Liver (tissue), 8 donors: ENCODE measurements at regions not wholly inside any gene's neighbourhood (a gene's known extent, or its start where the extent isn't known, plus 50 kb on each side); places are given as distances from the start of the nearest gene placed in this dataset.

Experiments
- DNase-seq: peaks from one replicate; pipeline ENCODE4 v3.0.0-alpha.2; 2017; ENCODE audit warnings: low spot score
- H3K27ac ChIP-seq, 2 donors: one replicate each; pipeline ENCODE4 v1.7.0; 2013; ENCODE audit warnings: inconsistent platforms in 2 of 2, low read length in 2 of 2, control low read depth in 1 of 2, low read depth in 1 of 2, mild to moderate bottlenecking in 1 of 2
- H3K27me3 ChIP-seq, 4 donors: one replicate each; pipeline versions ENCODE4 v1.6.1 to v1.7.0; 2013; ENCODE audit warnings: low read length in 3 of 4, inconsistent platforms in 1 of 4, mild to moderate bottlenecking in 1 of 4, moderate library complexity in 1 of 4; ENCODE audit not compliant: control insufficient read depth in 4 of 4, insufficient read depth in 4 of 4
- H3K36me3 ChIP-seq, 4 donors: one replicate each; pipeline versions ENCODE4 v1.6.1 to v1.7.0; 2013; ENCODE audit warnings: low read length in 3 of 4, mild to moderate bottlenecking in 3 of 4, low read depth in 1 of 4, moderate library complexity in 1 of 4; ENCODE audit not compliant: control insufficient read depth in 4 of 4, insufficient read depth in 3 of 4
- H3K4me1 ChIP-seq, 4 donors: one replicate each; pipeline versions ENCODE4 v1.6.1 to v1.7.0; 2013; ENCODE audit warnings: low read length in 3 of 4, mild to moderate bottlenecking in 3 of 4, moderate library complexity in 1 of 4; ENCODE audit not compliant: control insufficient read depth in 4 of 4, insufficient read depth in 4 of 4
- H3K4me3 ChIP-seq, 3 donors: one replicate each; pipeline versions ENCODE4 v1.6.1 to v1.7.0; 2013; ENCODE audit warnings: low read length in 3 of 3, control low read depth in 1 of 3, low read depth in 1 of 3, mild to moderate bottlenecking in 1 of 3
- H3K9ac ChIP-seq, 2 donors: one replicate each; pipeline ENCODE4 v1.7.0; 2013; ENCODE audit warnings: low read length in 2 of 2, mild to moderate bottlenecking in 2 of 2, moderate library complexity in 2 of 2, control low read depth in 1 of 2, low read depth in 1 of 2
- H3K9me3 ChIP-seq, 4 donors: one replicate each; pipeline versions ENCODE4 v1.6.1 to v1.7.0; 2013; ENCODE audit warnings: low read length in 3 of 4; ENCODE audit not compliant: control insufficient read depth in 4 of 4
- EGR1 ChIP-seq, 2 donors: IDR thresholded peaks; 2 replicates each; pipeline ENCODE4 v1.6.1; 2016 to 2018; ENCODE audit warnings: antibody characterized with exemption in 2 of 2, low read depth in 2 of 2
- FOXA1 ChIP-seq: IDR thresholded peaks from 2 replicates; pipeline ENCODE4 v1.6.1; 2016; ENCODE audit warnings: antibody characterized with exemption
- HNF4A ChIP-seq, 2 donors: conservative IDR thresholded peaks; 2 replicates each; pipeline ENCODE4 v1.6.1; 2016; ENCODE audit warnings: antibody characterized with exemption in 2 of 2, mild to moderate bottlenecking in 2 of 2
- HNF4G ChIP-seq: IDR thresholded peaks from 2 replicates; pipeline ENCODE4 v1.6.1; 2016; ENCODE audit warnings: antibody characterized with exemption
- JUND ChIP-seq, 2 donors: IDR thresholded peaks; 2 replicates each; pipeline ENCODE4 v1.6.1; 2016; ENCODE audit warnings: antibody characterized with exemption in 2 of 2
- RAD21 ChIP-seq, 2 donors: IDR thresholded peaks; 2 replicates each; pipeline ENCODE4 v1.6.1; 2016; ENCODE audit warnings: antibody characterized with exemption in 2 of 2, mild to moderate bottlenecking in 2 of 2
- SP1 ChIP-seq: IDR thresholded peaks from 2 replicates; pipeline ENCODE4 v1.6.1; 2018; ENCODE audit warnings: antibody characterized with exemption, mild to moderate bottlenecking
- TAF1 ChIP-seq: conservative IDR thresholded peaks from 2 replicates; pipeline ENCODE4 v1.6.1; 2016; ENCODE audit warnings: antibody characterized with exemption, mild to moderate bottlenecking
- YY1 ChIP-seq: IDR thresholded peaks from 2 replicates; pipeline ENCODE4 v1.6.1; 2016; ENCODE audit warnings: antibody characterized with exemption, mild to moderate bottlenecking
- WGBS: extraction: QIAGEN DNeasy Blood & Tissue Kit; methylation state at CpG from one replicate; pipeline ENCODE4 v1.1.7; 2013; 5-methylcytosine and 5-hydroxymethylcytosine counted together
- TF ChIP-seq, protein P1 (sequence below): fragments of 150-350 bp; IDR thresholded peaks from 2 replicates; pipeline ENCODE4 v1.5.1; 2017; ENCODE audit warnings: improper control_type of control experiment, low read depth, low read length; ENCODE audit not compliant: missing input control
- TF ChIP-seq, protein P2 (sequence below): IDR thresholded peaks from 2 replicates; pipeline ENCODE4 v1.6.1; 2016; ENCODE audit warnings: antibody characterized with exemption
- TF ChIP-seq, protein P3 (sequence below): IDR thresholded peaks from 2 replicates; pipeline ENCODE4 v1.6.1; 2016; ENCODE audit warnings: antibody characterized with exemption, mild to moderate bottlenecking
- donor health status: healthy.
- donor health status: healthy.
- donor health status: healthy.
- donor health status: healthy.
- donor health status: healthy.

DNA sequence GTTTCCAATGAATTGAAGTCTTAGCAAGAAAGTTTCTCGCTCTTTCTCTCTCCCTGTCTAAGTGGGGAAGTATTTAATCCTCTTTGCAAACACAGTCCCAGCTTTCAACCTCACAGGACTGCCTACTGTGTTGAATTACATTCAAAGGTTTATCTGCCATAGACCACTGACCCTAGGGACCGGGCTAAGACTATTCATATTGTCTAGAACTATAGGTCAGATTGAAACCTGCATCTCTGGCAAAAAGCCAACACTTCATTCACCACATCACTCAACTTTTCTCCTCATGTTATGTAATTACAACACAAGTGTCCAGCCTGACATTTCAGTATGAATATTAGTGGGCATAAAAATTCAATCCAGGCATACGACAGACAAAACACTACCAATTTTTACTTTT, 314.7 kb upstream of the RSPO3 start (continued):
- TF ChIP-seq, protein P1, sequence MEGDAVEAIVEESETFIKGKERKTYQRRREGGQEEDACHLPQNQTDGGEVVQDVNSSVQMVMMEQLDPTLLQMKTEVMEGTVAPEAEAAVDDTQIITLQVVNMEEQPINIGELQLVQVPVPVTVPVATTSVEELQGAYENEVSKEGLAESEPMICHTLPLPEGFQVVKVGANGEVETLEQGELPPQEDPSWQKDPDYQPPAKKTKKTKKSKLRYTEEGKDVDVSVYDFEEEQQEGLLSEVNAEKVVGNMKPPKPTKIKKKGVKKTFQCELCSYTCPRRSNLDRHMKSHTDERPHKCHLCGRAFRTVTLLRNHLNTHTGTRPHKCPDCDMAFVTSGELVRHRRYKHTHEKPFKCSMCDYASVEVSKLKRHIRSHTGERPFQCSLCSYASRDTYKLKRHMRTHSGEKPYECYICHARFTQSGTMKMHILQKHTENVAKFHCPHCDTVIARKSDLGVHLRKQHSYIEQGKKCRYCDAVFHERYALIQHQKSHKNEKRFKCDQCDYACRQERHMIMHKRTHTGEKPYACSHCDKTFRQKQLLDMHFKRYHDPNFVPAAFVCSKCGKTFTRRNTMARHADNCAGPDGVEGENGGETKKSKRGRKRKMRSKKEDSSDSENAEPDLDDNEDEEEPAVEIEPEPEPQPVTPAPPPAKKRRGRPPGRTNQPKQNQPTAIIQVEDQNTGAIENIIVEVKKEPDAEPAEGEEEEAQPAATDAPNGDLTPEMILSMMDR, result no peak
- no peak for TF ChIP-seq HNF4G
- TF ChIP-seq JUND (IDR thresholded peaks at IDR 0.05), result no peak

DNA sequence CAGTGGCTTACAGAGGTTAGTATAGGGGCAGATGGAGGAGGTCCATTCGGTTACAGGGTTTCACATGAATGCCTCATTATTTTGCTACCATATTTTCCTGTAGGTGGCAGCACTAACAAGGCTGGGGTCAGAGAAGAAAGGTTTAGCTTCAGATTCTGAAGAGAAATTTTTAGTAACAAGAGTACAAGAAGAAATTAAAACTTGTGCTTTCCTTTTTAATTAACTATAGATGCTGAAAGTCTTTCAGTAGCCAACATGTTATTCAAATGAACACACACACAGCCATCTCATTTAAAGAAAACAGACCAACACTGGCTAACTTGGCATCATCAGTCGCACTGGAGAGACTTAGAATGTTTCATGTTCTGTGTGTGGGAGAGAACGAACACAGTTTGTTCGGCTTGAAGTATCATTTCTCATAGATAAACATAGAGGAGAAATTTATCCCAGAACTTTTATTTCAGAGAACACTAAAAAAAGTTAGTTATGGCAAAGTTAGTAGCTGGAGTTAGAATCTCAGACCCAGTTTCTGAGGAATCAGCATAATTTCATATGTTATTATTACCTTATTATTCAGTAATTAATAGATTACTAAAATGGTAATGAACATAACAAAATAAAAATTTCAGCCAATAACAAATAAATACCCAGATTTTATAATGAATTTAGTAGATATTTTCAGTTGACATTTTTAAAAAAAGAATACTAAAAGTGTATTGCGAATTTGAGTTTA, 314.0 kb upstream of the RSPO3 start:
- no peaks in the 10 kb centered on the region for H3K4me1 ChIP-seq
- H3K4me3 ChIP-seq, result no peak overlapping the region
- H3K36me3 ChIP-seq, result no peaks in the 10 kb centered on the region
- DNase-seq, result no peak
- H3K27me3 ChIP-seq, result peaks cover 0 to 11% (median 3%) of the 10 kb centered on the region in 4 donors
- H3K9ac ChIP-seq, result no peak overlapping the region
- TF ChIP-seq HNF4G (no peak), TAF1 (no peak), JUND (IDR thresholded peaks at IDR 0.05) (no peak), RAD21 (IDR thresholded peaks at IDR 0.05) (peak; percentile 85 to 87)
- TF ChIP-seq, protein P1, result peak; percentile 62
- whole genome bisulfite sequencing, result 47% methylated on average over 5 of the region's 5 CpGs
- H3K9me3 ChIP-seq, result no peaks in the 10 kb centered on the region
- no peak overlapping the region for H3K27ac ChIP-seq

DNA sequence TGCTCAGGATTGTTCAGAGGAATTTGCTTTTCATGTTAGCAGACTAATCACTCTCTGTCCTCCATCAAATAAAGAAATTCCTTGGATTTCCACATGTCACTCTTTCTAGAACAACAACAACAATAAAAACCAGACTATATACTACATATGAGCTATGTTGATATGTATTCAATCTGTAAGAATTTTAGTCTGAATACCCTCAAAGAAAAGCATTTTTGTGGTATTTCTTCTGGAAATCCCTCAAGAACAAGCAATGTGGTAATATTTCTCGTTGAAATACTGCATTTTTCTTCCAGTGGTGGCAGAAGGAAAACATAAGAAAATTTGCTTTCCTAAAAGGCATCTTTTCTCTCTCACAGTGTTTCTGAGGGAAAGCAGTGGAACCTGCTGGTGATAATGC, 312.6 kb upstream of the RSPO3 start:
- no peak for TF ChIP-seq HNF4G
- no peak for TF ChIP-seq FOXA1
- no peak for TF ChIP-seq EGR1 (IDR thresholded peaks at IDR 0.05; ENCODE audit: low read depth in 2 of 2)
- TF ChIP-seq, protein P2, sequence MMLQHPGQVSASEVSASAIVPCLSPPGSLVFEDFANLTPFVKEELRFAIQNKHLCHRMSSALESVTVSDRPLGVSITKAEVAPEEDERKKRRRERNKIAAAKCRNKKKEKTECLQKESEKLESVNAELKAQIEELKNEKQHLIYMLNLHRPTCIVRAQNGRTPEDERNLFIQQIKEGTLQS, result no peak
- WGBS, result 57% methylated on average over 1 of the region's 1 CpG
- no peaks in the 10 kb centered on the region for H3K9me3 ChIP-seq
- H3K4me3 ChIP-seq, result no peak overlapping the region
- H3K27ac ChIP-seq, result no peak overlapping the region
- no peaks in the 10 kb centered on the region for H3K36me3 ChIP-seq
- DNase-seq, result no peak
- H3K4me1 ChIP-seq, result no peaks in the 10 kb centered on the region
- H3K9ac ChIP-seq, result no peak overlapping the region
- H3K27me3 ChIP-seq, result peaks cover 0 to 19% (median 3%) of the 10 kb centered on the region in 4 donors

DNA sequence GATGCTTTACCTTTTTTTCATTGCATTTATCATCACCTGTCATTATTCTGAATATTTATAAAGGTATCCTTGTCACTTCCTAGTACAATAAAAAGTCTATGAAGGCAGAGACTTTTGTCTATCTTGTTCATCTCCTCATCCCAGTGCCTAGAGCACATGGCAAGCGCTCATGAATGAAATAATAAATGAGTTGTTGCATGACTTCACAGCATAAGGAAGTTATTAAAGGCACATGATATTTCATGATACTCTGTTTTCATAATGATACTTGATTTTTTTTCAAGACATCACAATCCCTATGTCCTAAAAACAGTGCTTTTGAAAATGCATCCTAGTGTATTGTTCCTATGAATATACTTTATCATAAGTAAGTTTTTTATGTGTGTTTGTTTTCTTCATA, 310.6 kb upstream of the RSPO3 start:
- Histone ChIP-seq H3K4me1 (peaks cover 0 to 7% (median 3%) of the 10 kb centered on the region in 4 donors), H3K36me3 (no peaks in the 10 kb centered on the region), H3K9ac (no peak overlapping the region), H3K9me3 (no peaks in the 10 kb centered on the region), H3K4me3 (no peak overlapping the region), H3K27me3 (peaks cover 0 to 13% (median 3%) of the 10 kb centered on the region in 4 donors), H3K27ac (no peak overlapping the region)
- TF ChIP-seq JUND (IDR thresholded peaks at IDR 0.05), result no peak
- TF ChIP-seq HNF4A (conservative IDR thresholded peaks at IDR 0.05), result no peak
- TF ChIP-seq HNF4G, result no peak
- no peak for TF ChIP-seq EGR1 (IDR thresholded peaks at IDR 0.05; ENCODE audit: low read depth in 2 of 2)
- TF ChIP-seq YY1, result no peak
- TF ChIP-seq, protein P3, sequence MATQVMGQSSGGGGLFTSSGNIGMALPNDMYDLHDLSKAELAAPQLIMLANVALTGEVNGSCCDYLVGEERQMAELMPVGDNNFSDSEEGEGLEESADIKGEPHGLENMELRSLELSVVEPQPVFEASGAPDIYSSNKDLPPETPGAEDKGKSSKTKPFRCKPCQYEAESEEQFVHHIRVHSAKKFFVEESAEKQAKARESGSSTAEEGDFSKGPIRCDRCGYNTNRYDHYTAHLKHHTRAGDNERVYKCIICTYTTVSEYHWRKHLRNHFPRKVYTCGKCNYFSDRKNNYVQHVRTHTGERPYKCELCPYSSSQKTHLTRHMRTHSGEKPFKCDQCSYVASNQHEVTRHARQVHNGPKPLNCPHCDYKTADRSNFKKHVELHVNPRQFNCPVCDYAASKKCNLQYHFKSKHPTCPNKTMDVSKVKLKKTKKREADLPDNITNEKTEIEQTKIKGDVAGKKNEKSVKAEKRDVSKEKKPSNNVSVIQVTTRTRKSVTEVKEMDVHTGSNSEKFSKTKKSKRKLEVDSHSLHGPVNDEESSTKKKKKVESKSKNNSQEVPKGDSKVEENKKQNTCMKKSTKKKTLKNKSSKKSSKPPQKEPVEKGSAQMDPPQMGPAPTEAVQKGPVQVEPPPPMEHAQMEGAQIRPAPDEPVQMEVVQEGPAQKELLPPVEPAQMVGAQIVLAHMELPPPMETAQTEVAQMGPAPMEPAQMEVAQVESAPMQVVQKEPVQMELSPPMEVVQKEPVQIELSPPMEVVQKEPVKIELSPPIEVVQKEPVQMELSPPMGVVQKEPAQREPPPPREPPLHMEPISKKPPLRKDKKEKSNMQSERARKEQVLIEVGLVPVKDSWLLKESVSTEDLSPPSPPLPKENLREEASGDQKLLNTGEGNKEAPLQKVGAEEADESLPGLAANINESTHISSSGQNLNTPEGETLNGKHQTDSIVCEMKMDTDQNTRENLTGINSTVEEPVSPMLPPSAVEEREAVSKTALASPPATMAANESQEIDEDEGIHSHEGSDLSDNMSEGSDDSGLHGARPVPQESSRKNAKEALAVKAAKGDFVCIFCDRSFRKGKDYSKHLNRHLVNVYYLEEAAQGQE, result no peak
- TF ChIP-seq SP1, result no peak
- 96% methylated on average over 1 of the region's 1 CpG for WGBS
- DNase-seq, result no peak
